ENCODE measurements at regions not wholly inside any gene's neighbourhood (a gene's known extent, or its start where the extent isn't known, plus 50 kb on each side); places are given as distances from the start of the nearest gene placed in this dataset.

- FAIRE-seq (no peak), ATAC-seq (peak in 1 of 4 donors; percentile 37), DNase-seq (no peak)
- Histone ChIP-seq H3K4me1 (no peaks in the 10 kb centered on the region), H3K4me3 (no peak overlapping the region), H3K27me3 (no peaks in the 10 kb centered on the region), H3K9me3 (no peaks in the 10 kb centered on the region), H3K36me3 (no peaks in the 10 kb centered on the region), H3K27ac (no peak overlapping the region)
- 54 to 62% methylated on average over 4 of the region's 4 CpGs for WGBS, 2 donors
- peak in 2 of 4 donors; percentile 13 for TF ChIP-seq CTCF (IDR thresholded peaks at IDR 0.05)
- intact Hi-C loops (cut with DNase I): no loop called here
Observed at GRCh38 chr7:28296571-28297483, 115.5 kb upstream of the CREB5 start.

- WGBS, 2 donors: 71 to 76% methylated on average over 4 of the region's 4 CpGs
- intact Hi-C loops (cut with DNase I): no loop called here
- Histone ChIP-seq H3K27ac (no peak overlapping the region), H3K27me3 (no peaks in the 10 kb centered on the region), H3K36me3 (no peaks in the 10 kb centered on the region), H3K9me3 (no peaks in the 10 kb centered on the region), H3K4me3 (no peak overlapping the region), H3K4me1 (no peaks in the 10 kb centered on the region)
- TF ChIP-seq CTCF (IDR thresholded peaks at IDR 0.05): no peak
- DNase-seq (no peak), FAIRE-seq (no peak), ATAC-seq (no peak)
Observed at GRCh38 chr7:28297801-28298459, 114.4 kb upstream of the CREB5 start.

GRCh38 chr7:28298870-28299518 lies 113.3 kb upstream of the CREB5 start:
- H3K27me3 ChIP-seq: peaks cover 0 to 4% (median 0%) of the 10 kb centered on the region in 4 donors
- no peaks in the 10 kb centered on the region for H3K9me3 ChIP-seq
- peak; percentile 55 to 85 (median 84) for ATAC-seq
- H3K4me1 ChIP-seq: no peaks in the 10 kb centered on the region
- H3K36me3 ChIP-seq: no peaks in the 10 kb centered on the region
- TF ChIP-seq CTCF (IDR thresholded peaks at IDR 0.05): peak in 1 of 4 donors; percentile 20
- H3K27ac ChIP-seq: no peak overlapping the region
- WGBS, 2 donors: 28 to 30% methylated on average over 7 of the region's 7 CpGs
- H3K4me3 ChIP-seq: no peak overlapping the region
- DNase-seq: peak in 1 of 6 donors; percentile 46
- no peak for FAIRE-seq
- intact Hi-C loops (cut with DNase I): no loop called here

GRCh38 chr7:28299556-28299955 lies 112.8 kb upstream of the CREB5 start:
- WGBS, 2 donors: 94 to 97% methylated on average over 1 of the region's 1 CpG
- no peak for DNase-seq
- no peak overlapping the region for H3K4me3 ChIP-seq
- intact Hi-C loops (cut with DNase I): no loop called here
- no peak for ATAC-seq
- no peak for FAIRE-seq
- TF ChIP-seq CTCF (IDR thresholded peaks at IDR 0.05): no peak
- H3K27ac ChIP-seq: no peak overlapping the region
- no peaks in the 10 kb centered on the region for H3K4me1 ChIP-seq
- peaks cover 0 to 4% (median 0%) of the 10 kb centered on the region in 4 donors for H3K27me3 ChIP-seq
- no peaks in the 10 kb centered on the region for H3K9me3 ChIP-seq
- H3K36me3 ChIP-seq: no peaks in the 10 kb centered on the region

Measured in pancreas (tissue), 10 donors.